GM18951 (cell line): ENCODE measurements at regions not wholly inside any gene's neighbourhood (a gene's known extent, or its start where the extent isn't known, plus 50 kb on each side); places are given as distances from the start of the nearest gene placed in this dataset.
"Not testable (repeated sequence)": the region's sequence is repeated elsewhere in the genome, so short reads cannot be mapped to it uniquely, and the experiment has no call there.

Source experiments
- POLR2A ChIP-seq: IDR thresholded peaks from 4 replicates; pipeline ENCODE4 v1.6.1; 2011; ENCODE audit warnings: mild to moderate bottlenecking; ENCODE audit not compliant: insufficient read length, insufficient read depth; ENCODE audit errors: extremely low read depth
- in situ Hi-C: fragments of 300-500 bp; cut with MboI; formaldehyde crosslinking; loops from one replicate; pipeline ENCODE4 v1.12.0; 2022; ENCODE audit warnings: low sequenced_read_pairs, mixed read lengths, inconsistent platforms; ENCODE audit not compliant: unreplicated experiment

DNA sequence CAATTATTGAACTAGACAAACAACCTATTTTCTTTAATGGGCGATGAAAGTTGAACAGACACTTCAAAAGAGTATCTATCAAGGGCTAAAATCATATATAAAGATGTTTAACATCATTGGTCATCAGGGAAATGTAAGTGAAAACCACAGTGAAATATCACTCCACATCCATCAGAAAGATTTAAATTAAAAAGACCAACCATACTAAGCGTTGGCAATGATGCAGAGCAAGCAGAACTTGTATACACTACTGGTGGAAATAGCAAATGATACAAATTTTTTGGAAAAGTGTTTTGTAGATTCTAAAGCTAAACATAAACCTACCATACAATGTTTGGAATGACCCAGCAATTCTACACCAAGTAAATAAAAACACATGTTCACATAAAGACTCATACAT, 65.9 kb upstream of the THBS1 start:
- in situ Hi-C loops = no loop called here

DNA sequence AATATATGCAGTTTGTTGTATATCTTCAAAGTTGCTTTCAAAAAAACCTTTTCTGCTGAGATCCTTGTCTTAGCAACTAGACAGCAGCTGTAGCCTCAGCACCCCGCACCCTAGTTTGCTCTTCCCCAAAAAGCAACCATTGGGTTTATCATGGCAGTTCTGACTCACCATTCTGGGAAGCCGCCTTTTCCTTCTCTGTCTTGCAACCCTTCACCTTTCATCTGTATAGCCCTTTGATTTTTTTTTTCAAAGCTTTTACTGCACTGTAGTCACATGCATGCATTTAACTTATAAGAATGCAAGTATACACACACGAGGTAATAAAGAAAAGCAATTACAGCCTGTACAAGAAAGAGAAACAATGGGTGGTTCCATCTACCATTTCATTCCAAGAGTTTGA, 65.1 kb upstream of the THBS1 start:
- in situ Hi-C loops = no loop called here
- TF ChIP-seq POLR2A = no peak

More for the DNA sequence above, 65.9 kb upstream of the THBS1 start:
- no peak for TF ChIP-seq POLR2A

DNA sequence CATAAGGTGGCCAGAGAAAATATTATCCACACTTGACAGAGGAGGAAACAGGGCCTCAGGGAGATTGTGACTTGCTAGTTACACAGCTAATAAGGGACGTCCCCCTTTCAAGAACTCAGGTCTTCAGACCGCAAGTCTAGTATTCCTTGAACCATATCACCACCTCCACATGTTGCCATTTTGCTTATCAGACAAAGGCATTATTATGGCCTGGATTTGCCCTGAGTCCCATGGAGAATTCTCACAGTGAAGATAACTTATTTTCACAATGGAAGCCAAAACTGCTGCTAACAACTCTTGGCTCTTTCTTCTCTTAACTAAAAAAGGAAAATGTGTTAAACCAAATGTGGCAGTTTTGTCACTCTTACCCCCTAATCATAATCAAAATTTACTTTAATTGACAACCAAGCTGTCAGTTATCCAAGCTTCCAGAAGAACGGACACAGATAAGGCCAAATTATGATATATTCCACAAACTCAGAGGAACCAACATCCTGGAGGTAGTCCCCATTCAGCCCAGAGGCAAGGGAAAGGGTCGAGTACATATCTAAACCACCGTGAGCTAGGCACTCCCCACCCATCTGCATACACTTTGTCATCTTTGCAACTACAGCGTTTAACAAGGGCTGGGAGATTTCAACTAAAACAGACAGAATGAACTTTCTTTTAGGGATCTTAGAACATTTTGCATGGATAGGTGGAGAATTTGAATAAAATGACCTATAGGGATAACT, 63.6 kb upstream of the THBS1 start:
- in situ Hi-C loops = no loop called here
- TF ChIP-seq POLR2A = no peak

DNA sequence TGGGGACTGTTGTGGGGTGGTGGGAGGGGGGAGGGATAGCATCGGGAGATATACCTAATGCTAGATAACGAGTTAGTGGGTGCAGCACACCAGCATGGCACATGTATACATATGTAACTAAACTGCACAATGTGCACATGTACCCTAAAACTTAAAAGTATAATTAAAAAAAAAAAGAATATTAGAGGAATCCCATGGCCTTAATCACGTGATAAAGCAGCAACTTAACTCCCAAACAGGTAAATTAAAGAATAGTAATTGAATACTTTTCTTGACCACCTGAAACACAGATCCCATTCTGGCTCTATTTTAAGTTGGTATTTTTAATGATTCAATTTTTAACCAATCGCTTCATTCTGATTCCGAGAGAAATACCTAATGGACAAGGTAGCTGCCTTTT, 56.9 kb upstream of the THBS1 start:
- in situ Hi-C loops = not testable (repeated sequence)

GRCh38 chr15:39529457-39529856, 51.4 kb upstream of the THBS1 start:
- in situ Hi-C loops = no loop called here
- TF ChIP-seq POLR2A = no peak

- no peak for TF ChIP-seq POLR2A
- in situ Hi-C loops = no loop called here
These were observed 50.2 kb upstream of the THBS1 start for GRCh38 chr15:39530480-39531342.
